ENCODE measurements at regions not wholly inside any gene's neighbourhood (a gene's known extent, or its start where the extent isn't known, plus 50 kb on each side); places are given as distances from the start of the nearest gene placed in this dataset.

- TF ChIP-seq EZH2 (IDR thresholded peaks at IDR 0.05): no peak
- no peak for TF ChIP-seq POLR2AphosphoS5 (IDR thresholded peaks at IDR 0.05; ENCODE audit: borderline replicate concordance, low read depth, low read length)
These were observed 154.1 kb upstream of the SOX9 start for GRCh38 chr17:71966459-71967313.
